ENCODE measurements at regions not wholly inside any gene's neighbourhood (a gene's known extent, or its start where the extent isn't known, plus 50 kb on each side); places are given as distances from the start of the nearest gene placed in this dataset.

DNA sequence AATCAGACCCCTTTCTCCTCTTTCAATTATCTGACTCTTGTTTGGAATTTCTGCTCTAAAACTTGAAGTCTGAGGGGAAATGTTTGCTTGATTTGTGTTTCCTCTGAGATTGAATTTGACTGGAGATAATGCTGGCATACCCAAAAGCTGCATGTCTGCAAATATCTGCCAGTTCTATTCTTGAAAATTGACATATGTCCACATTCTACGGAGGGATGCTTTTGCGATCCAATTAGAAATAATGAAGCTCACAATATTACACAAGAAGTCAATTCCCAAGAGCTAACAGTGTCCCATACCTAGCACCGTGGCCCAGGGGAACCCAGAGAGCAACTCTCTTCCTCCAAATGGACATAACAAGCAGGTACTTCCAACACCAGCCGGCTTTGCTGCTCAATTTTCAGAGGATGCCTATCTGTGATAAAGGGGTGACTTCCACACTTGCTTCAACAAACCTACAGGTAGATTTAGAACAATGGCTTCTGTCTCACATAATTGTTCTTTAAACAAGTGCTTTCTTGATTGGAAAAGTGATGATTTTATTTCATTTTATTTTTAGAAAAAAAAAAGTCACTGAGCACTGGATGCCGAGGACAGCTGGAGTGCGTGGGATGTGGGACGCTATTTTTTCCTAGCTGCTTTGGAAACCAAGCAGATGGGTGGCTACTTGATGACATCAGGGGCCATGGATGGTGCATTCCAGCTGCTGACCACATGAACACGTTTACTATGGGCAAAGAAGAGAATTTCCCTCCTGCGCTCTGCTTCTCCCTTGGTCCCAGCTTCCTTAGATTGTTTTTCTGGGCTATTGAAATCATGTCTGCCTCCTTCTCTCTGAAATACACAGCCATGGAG, 488.9 kb downstream of the RNF144A start:
- Histone ChIP-seq H3K4me3 (ENCODE audit: low read depth in 1 of 2, low read length in 1 of 2) (no peak overlapping the region), H3K27me3 (peaks cover 64% of the 10 kb centered on the region), H3K9me3 (no peaks in the 10 kb centered on the region), H3K36me3 (no peaks in the 10 kb centered on the region), H3K27ac (no peak overlapping the region), H3K4me1 (ENCODE audit: control insufficient read depth in 1 of 2, insufficient read depth in 1 of 2, low read depth in 1 of 2, low read length in 1 of 2) (no peaks in the 10 kb centered on the region)
- TF ChIP-seq, protein P1, sequence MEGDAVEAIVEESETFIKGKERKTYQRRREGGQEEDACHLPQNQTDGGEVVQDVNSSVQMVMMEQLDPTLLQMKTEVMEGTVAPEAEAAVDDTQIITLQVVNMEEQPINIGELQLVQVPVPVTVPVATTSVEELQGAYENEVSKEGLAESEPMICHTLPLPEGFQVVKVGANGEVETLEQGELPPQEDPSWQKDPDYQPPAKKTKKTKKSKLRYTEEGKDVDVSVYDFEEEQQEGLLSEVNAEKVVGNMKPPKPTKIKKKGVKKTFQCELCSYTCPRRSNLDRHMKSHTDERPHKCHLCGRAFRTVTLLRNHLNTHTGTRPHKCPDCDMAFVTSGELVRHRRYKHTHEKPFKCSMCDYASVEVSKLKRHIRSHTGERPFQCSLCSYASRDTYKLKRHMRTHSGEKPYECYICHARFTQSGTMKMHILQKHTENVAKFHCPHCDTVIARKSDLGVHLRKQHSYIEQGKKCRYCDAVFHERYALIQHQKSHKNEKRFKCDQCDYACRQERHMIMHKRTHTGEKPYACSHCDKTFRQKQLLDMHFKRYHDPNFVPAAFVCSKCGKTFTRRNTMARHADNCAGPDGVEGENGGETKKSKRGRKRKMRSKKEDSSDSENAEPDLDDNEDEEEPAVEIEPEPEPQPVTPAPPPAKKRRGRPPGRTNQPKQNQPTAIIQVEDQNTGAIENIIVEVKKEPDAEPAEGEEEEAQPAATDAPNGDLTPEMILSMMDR (IDR thresholded peaks at IDR 0.05): no peak

DNA sequence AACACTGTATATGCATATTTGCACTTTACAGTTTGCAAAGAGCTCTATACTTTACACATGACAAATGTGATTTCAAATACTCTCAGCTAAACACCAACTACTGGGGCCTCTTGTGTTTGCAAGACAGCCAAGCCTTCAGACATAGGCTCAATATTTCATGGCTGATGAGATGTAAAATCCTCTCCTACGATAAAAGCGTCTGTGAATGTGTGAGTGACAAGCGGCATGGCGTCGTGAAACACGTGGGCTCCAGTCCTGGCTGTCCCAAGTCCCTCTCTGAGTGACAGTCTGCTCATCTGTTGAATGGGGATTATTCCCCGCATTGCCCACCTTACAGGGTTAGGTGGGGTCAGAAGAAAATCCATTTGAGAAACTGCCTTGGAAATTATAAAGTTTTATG, 489.8 kb downstream of the RNF144A start:
- Histone ChIP-seq H3K4me3 (ENCODE audit: low read depth in 1 of 2, low read length in 1 of 2) (no peak overlapping the region), H3K9me3 (no peaks in the 10 kb centered on the region), H3K27ac (no peak overlapping the region), H3K27me3 (peaks cover 56% of the 10 kb centered on the region), H3K4me1 (ENCODE audit: control insufficient read depth in 1 of 2, insufficient read depth in 1 of 2, low read depth in 1 of 2, low read length in 1 of 2) (no peaks in the 10 kb centered on the region), H3K36me3 (no peaks in the 10 kb centered on the region)
- TF ChIP-seq, protein P1 (IDR thresholded peaks at IDR 0.05): no peak

DNA sequence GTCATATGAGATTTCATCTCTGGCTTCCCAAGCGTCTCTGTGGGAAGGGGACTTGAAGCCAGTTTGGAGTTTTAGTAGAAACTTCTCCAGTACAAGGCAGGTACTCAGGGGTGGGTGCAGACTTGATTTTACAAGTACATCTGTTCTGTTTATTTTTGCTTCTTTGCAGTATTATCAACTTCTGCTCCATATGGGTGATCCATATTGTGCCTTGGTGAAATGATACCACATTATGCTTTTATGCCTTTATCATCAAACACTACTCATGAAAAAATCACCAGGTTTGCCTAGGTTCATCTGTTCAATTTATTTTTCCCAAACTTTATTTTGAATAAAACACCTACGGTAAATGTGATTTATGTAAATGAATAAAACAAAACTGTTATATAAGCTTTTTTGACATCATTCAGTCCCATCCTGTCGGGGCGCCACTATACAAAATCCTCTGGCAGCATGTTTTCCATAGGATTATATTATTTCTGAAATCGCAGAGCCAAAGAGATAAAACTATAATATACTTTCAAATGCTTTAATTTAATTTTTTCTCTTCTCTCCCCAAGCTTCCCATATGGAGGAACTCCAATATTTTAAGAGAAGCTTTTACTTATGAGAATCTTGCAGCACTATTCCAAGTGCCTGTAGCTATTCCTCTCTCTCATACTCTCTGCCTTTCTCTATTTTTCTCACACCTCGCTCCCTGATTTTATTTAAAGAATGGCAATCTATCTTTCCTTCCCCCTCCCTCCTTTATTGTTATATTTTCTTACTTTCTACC, 490.9 kb downstream of the RNF144A start:
- H3K4me1 ChIP-seq (ENCODE audit: control insufficient read depth in 1 of 2, insufficient read depth in 1 of 2, low read depth in 1 of 2, low read length in 1 of 2): no peaks in the 10 kb centered on the region
- no peak overlapping the region for H3K27ac ChIP-seq
- no peaks in the 10 kb centered on the region for H3K36me3 ChIP-seq
- no peak overlapping the region for H3K4me3 ChIP-seq (ENCODE audit: low read depth in 1 of 2, low read length in 1 of 2)
- TF ChIP-seq, protein P1 (IDR thresholded peaks at IDR 0.05): no peak
- peaks cover 45% of the 10 kb centered on the region for H3K27me3 ChIP-seq
- H3K9me3 ChIP-seq: no peaks in the 10 kb centered on the region

DNA sequence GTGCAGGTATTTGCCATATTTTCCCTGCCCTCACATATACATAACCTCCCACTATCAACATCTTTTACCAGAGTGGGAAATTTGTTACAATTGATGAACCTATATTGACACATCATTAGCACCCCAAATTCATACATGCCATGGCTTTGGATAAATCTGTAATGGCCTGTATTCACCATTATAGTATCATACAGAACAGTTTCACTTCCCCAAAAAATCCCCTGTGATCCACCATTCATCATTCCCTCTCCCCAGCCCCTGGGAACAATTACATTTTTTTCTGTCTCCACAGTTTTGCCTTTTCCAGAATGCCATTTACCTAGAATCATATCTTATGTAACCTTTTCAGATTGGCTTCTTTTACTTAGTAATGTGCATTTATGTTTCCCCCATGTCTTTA, 494.5 kb downstream of the RNF144A start:
- no peak overlapping the region for H3K4me3 ChIP-seq (ENCODE audit: low read depth in 1 of 2, low read length in 1 of 2)
- no peaks in the 10 kb centered on the region for H3K4me1 ChIP-seq (ENCODE audit: control insufficient read depth in 1 of 2, insufficient read depth in 1 of 2, low read depth in 1 of 2, low read length in 1 of 2)
- H3K36me3 ChIP-seq: no peaks in the 10 kb centered on the region
- peaks cover 17% of the 10 kb centered on the region for H3K27me3 ChIP-seq
- H3K9me3 ChIP-seq: no peaks in the 10 kb centered on the region
- TF ChIP-seq, protein P1 (IDR thresholded peaks at IDR 0.05): no peak
- no peak overlapping the region for H3K27ac ChIP-seq

DNA sequence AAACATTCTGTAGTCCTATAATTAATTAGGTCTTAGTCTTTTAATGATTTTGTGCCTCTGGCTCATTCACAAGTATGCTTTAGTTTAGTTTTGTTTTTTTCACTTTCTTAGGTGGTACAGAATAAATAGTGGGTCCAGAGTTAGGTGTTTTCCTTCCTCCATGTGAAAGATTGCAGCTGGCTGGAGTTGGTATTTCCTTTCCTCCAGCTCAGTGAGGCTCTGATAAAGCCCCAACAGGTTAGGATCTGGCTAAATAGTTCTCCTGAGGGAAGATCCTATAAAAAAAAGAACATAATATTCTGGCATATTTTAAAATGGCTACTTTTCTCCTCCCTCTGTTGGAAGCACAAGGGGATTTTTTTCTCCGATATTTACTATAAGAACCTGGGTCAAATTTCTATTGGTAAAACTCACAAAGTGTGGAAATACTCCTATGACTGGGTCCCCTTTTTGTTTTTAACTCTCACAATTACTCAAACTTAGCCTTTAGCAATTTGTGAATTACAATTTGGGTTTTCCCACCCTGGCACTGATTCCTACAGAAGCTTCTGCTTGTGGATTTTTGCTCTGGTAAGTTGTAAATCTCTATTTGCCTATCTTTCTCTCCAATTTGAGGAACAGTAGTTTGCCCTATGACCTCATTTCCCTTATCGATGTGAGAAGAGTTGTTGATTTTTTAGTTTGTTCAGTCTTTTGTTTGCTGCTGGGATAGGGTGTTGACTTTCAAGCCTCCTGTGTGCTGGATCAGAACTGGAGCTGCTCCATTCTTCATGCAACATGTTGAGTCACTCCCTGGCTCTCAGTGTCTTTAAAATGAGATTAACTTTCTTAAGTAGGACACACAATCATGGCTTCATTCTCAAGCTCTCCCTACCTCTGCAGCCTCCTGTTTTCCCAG, 500.9 kb downstream of the RNF144A start:
- no peak overlapping the region for H3K4me3 ChIP-seq (ENCODE audit: low read depth in 1 of 2, low read length in 1 of 2)
- TF ChIP-seq, protein P1 (IDR thresholded peaks at IDR 0.05): no peak

More for the DNA sequence above, 500.9 kb downstream of the RNF144A start:
- Histone ChIP-seq H3K27me3 (peaks cover 9% of the 10 kb centered on the region), H3K4me1 (ENCODE audit: control insufficient read depth in 1 of 2, insufficient read depth in 1 of 2, low read depth in 1 of 2, low read length in 1 of 2) (peaks cover 12 to 20% of the 10 kb centered on the region in 2 experiments), H3K36me3 (no peaks in the 10 kb centered on the region), H3K9me3 (no peaks in the 10 kb centered on the region), H3K27ac (no peak overlapping the region)
